MCF 10A (cell line): ENCODE measurements at regions not wholly inside any gene's neighbourhood (a gene's known extent, or its start where the extent isn't known, plus 50 kb on each side); places are given as distances from the start of the nearest gene placed in this dataset.

Experiments used
- BruUV-seq: library from RNA; stranded (reverse); fragments of 400-500 nt; replicated peaks from 2 replicates; lab custom pipeline; 2021; lab: Mats Ljungman, UMichigan
- CTCF ChIA-PET: fragments of 300-600 bp; sonication (Branson Sonifier 250); formaldehyde crosslinking; extraction: SDS; loops from one replicate; lab custom pipeline; 2021; ENCODE audit warnings: antibody characterized with exemption, inconsistent platforms; lab: Yijun Ruan, JAX
- POLR2A ChIA-PET: fragments of 300-600, 350-650 bp; sonication (Branson Sonifier 250); formaldehyde crosslinking; extraction: SDS; loops from one replicate; lab custom pipeline; 2020; ENCODE audit warnings: antibody characterized with exemption, inconsistent platforms; lab: Yijun Ruan, JAX
- DNase-seq: peaks from one replicate; pipeline ENCODE4 v3.0.0-alpha.2; 2018; ENCODE audit not compliant: unreplicated experiment
- H3K27ac Mint-ChIP-seq: one replicate; pipeline ENCODE4 v1.8.0; 2022; ENCODE audit warnings: mild to moderate bottlenecking, low read depth, mixed read lengths; ENCODE audit not compliant: unreplicated experiment
- H3K27me3 Mint-ChIP-seq: one replicate; pipeline ENCODE4 v1.8.0; 2022; ENCODE audit warnings: mixed read lengths; ENCODE audit not compliant: insufficient read depth, unreplicated experiment
- H3K36me3 Mint-ChIP-seq: one replicate; pipeline ENCODE4 v1.8.0; 2022; ENCODE audit warnings: mild to moderate bottlenecking, moderate library complexity, mixed read lengths; ENCODE audit not compliant: insufficient read depth, unreplicated experiment
- H3K4me1 Mint-ChIP-seq: one replicate; pipeline ENCODE4 v1.8.0; 2022; ENCODE audit warnings: mixed read lengths; ENCODE audit not compliant: insufficient read depth, unreplicated experiment
- H3K4me3 Mint-ChIP-seq: one replicate; pipeline ENCODE4 v1.8.0; 2022; ENCODE audit warnings: mild to moderate bottlenecking, moderate library complexity, mixed read lengths; ENCODE audit not compliant: unreplicated experiment
- H3K9me3 Mint-ChIP-seq: one replicate; pipeline ENCODE4 v1.8.0; 2022; ENCODE audit warnings: mixed read lengths; ENCODE audit not compliant: unreplicated experiment
- CTCF ChIP-seq: fragments of 200-600 bp; IDR thresholded peaks from one replicate; pipeline ENCODE4 v1.8.0; 2022; ENCODE audit warnings: antibody characterized with exemption, mild to moderate bottlenecking; ENCODE audit not compliant: unreplicated experiment
- intact Hi-C: fragments of 100-400 bp; cut with micrococcal nuclease; formaldehyde crosslinking; loops from 2 replicates; pipeline ENCODE4 v1.14.1; 2022

GRCh38 chr1:192104852-192105251 is 53.4 kb upstream of the RGS18 start:
- intact Hi-C loops, result no loop called here
- POLR2A ChIA-PET, result no interaction called here
- H3K4me1 Mint-ChIP-seq, result peaks cover 6% of the 10 kb centered on the region

GRCh38 chr1:192108161-192108560 is 50.1 kb upstream of the RGS18 start:
- Mint-ChIP-seq H3K27me3 (no peaks in the 10 kb centered on the region), H3K4me3 (no peak overlapping the region), H3K4me1 (peaks cover 6% of the 10 kb centered on the region), H3K9me3 (no peaks in the 10 kb centered on the region), H3K36me3 (no peaks in the 10 kb centered on the region), H3K27ac (no peak overlapping the region)
- intact Hi-C loops, result no loop called here
- no peak for TF ChIP-seq CTCF
- DNase-seq, result no peak
- BruUV-seq, result no TSS peak
- POLR2A ChIA-PET, result no interaction called here
- CTCF ChIA-PET, result no interaction called here

More at GRCh38 chr1:192104852-192105251, 53.4 kb upstream of the RGS18 start:
- H3K36me3 Mint-ChIP-seq, result no peaks in the 10 kb centered on the region
- TF ChIP-seq CTCF, result no peak
- CTCF ChIA-PET, result interaction anchor here (0.8 kb wide), 1 partner anchor 368 kb away, joined by 3 read pairs; no protein-coding TSS in a partner anchor
- BruUV-seq, result no TSS peak
- no peak overlapping the region for H3K27ac Mint-ChIP-seq
- no peak overlapping the region for H3K4me3 Mint-ChIP-seq
- no peaks in the 10 kb centered on the region for H3K27me3 Mint-ChIP-seq
- no peak for DNase-seq
- H3K9me3 Mint-ChIP-seq, result no peaks in the 10 kb centered on the region
